Astrocyte (in vitro differentiated cells and primary cell): ENCODE measurements at regions not wholly inside any gene's neighbourhood (a gene's known extent, or its start where the extent isn't known, plus 50 kb on each side); places are given as distances from the start of the nearest gene placed in this dataset.

ENCODE experiments used
- CTCF ChIP-seq: IDR thresholded peaks from 2 replicates; pipeline ENCODE4 v1.5.1; 2011; ENCODE audit warnings: low read depth, mild to moderate bottlenecking, inconsistent platforms, low read length, moderate library complexity; ENCODE audit not compliant: insufficient read depth
- EZH2 ChIP-seq: IDR thresholded peaks from 2 replicates; pipeline ENCODE4 v1.6.1; 2012; ENCODE audit warnings: mild to moderate bottlenecking, low read length, inconsistent platforms; ENCODE audit not compliant: insufficient read depth

DNA sequence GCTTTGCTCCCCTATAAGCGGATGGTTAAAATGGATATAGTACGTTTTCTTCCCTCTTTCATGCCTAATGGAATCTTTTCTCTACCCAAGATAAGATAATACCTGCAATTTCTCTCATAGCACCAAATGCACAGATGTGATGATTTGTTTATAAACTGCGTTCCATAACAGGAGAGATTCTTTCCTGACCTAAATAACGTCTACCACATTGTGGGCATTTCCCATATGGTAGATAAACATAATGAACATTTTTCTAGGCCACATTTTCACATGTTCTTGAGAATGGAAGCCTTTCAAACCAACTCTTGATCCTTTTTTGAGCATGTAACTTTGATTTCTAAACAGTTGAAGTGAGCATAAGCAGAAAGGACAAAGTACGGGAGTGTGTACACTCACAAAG, 448.5 kb downstream of the CSNK1G3 start:
- TF ChIP-seq CTCF (no peak), EZH2 (no peak)
